WERI-Rb-1 (cell line): ENCODE measurements at regions not wholly inside any gene's neighbourhood (a gene's known extent, or its start where the extent isn't known, plus 50 kb on each side); places are given as distances from the start of the nearest gene placed in this dataset.

ENCODE experiments used
- DNase-seq: peaks from one replicate; pipeline ENCODE4 v3.0.0-alpha.2; 2020
- H3K27ac ChIP-seq: fragments of 250-450 bp; sonication (Bioruptor Pico); 2 replicates; pipeline ENCODE4 v1.5.1; 2020; ENCODE audit warnings: mild to moderate bottlenecking, moderate library complexity
- H3K27me3 ChIP-seq: fragments of 250-450 bp; sonication (Bioruptor Pico); 2 replicates; pipeline ENCODE4 v1.5.1; 2021; ENCODE audit warnings: mild to moderate bottlenecking, low read depth, moderate library complexity; ENCODE audit not compliant: insufficient read depth, severe bottlenecking
- H3K36me3 ChIP-seq: fragments of 250-450 bp; sonication (Bioruptor Pico); 2 replicates; pipeline ENCODE4 v1.5.1; 2020; ENCODE audit warnings: mild to moderate bottlenecking, moderate library complexity
- H3K4me3 ChIP-seq: 2 replicates; pipeline ENCODE4 v1.5.1; 2011; ENCODE audit warnings: low read depth, mild to moderate bottlenecking, control low read depth, low read length
- H3K9me3 ChIP-seq: fragments of 250-450 bp; sonication (Bioruptor Pico); 2 replicates; pipeline ENCODE4 v1.5.1; 2021; ENCODE audit warnings: mild to moderate bottlenecking, moderate library complexity; ENCODE audit not compliant: severe bottlenecking
- TF ChIP-seq, protein P1 (sequence below): IDR thresholded peaks from 2 replicates; pipeline ENCODE4 v1.5.1; 2011; ENCODE audit warnings: low read depth, mild to moderate bottlenecking, control low read depth, inconsistent platforms, low read length

DNA sequence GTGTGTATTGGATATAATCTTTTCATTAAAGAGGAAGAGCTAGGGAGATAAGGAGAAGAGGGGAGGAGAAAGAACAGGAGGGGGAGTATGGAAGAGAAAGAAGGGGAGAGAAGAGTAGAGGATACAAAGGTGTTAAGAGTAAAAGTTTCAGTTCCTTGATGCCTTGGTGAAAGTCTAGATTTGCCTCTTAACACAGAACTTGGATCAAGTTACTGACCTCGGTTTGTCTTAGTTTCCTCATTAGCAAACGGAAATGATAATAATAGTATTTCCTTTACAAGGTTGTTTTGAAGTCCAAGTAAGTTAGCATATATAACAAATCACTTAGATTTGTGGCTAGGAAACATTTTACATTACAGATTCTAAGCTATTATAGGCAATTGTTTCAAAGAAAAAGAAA, 287.1 kb downstream of the PPARGC1A start:
- TF ChIP-seq, protein P1, sequence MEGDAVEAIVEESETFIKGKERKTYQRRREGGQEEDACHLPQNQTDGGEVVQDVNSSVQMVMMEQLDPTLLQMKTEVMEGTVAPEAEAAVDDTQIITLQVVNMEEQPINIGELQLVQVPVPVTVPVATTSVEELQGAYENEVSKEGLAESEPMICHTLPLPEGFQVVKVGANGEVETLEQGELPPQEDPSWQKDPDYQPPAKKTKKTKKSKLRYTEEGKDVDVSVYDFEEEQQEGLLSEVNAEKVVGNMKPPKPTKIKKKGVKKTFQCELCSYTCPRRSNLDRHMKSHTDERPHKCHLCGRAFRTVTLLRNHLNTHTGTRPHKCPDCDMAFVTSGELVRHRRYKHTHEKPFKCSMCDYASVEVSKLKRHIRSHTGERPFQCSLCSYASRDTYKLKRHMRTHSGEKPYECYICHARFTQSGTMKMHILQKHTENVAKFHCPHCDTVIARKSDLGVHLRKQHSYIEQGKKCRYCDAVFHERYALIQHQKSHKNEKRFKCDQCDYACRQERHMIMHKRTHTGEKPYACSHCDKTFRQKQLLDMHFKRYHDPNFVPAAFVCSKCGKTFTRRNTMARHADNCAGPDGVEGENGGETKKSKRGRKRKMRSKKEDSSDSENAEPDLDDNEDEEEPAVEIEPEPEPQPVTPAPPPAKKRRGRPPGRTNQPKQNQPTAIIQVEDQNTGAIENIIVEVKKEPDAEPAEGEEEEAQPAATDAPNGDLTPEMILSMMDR = no peak
- Histone ChIP-seq H3K36me3 (no peaks in the 10 kb centered on the region), H3K27me3 (no peaks in the 10 kb centered on the region), H3K9me3 (peaks cover 3% of the 10 kb centered on the region), H3K4me3 (no peak overlapping the region), H3K27ac (no peak overlapping the region)
- no peak for DNase-seq

DNA sequence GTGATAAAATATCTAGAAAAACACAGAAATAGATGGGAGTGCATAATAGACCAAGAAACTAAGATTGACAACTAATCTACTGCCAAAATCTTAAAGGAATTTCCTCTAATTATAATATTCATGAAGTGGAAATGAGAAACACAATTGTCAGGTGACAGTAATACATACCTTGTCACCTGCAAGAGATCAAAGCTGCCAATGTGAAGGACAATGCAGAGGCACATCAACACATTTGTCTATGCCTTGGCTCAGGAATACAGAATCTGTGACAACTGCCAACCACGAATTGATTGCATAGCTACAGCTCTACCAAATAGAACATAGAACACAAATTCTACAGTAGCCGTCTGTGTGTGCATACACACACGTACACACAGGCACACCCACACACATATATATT, 295.7 kb downstream of the PPARGC1A start:
- H3K27me3 ChIP-seq = no peaks in the 10 kb centered on the region
- DNase-seq = no peak
- H3K27ac ChIP-seq = no peak overlapping the region
- H3K9me3 ChIP-seq = peaks cover 17% of the 10 kb centered on the region
- no peaks in the 10 kb centered on the region for H3K36me3 ChIP-seq
- no peak overlapping the region for H3K4me3 ChIP-seq
- TF ChIP-seq, protein P1 = no peak

DNA sequence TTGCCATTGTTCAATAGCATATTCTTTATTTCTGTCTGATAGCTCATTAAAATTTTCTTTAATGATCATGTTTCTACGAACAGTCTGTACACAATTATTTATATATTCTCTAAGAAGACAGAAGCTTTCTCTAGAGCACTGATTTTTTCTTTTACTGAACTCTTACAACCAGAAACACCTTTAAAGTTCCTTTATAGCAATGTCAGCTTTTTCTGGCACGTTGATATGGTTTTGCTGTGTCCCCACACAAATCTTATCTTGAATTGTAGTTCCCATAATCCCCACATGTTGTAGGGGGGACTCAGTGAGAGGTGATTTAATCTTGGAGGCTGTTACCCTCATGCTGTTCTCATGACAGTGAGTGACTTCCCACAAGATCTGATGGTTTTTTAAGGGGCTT, 299.4 kb downstream of the PPARGC1A start:
- Histone ChIP-seq H3K9me3 (peaks cover 20% of the 10 kb centered on the region), H3K4me3 (no peak overlapping the region)

DNA sequence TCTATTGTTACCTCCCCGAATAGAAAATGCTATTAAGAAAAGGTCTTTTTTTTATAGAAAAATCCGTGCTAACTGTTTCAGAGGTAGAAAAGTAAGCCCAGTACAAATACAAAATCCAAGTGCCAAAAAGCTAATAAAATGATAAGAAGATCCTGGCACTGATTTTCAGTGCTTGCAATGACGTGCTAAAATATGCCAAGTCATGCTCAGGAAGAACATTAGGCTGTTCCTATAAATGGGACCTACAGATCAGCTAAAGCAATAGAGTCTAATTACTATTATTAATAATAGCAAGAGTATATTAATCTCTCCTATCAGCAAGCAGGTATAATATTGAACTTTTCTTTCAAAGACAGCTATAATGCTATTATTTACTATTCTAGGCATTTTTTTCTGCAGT, 305.8 kb downstream of the PPARGC1A start:
- TF ChIP-seq, protein P1 = no peak
- H3K4me3 ChIP-seq = no peak overlapping the region
- no peak for DNase-seq

More for the DNA sequence above, 299.4 kb downstream of the PPARGC1A start:
- H3K27ac ChIP-seq = peak overlapping the region; percentile 83
- H3K27me3 ChIP-seq = no peaks in the 10 kb centered on the region
- DNase-seq = no peak
- TF ChIP-seq, protein P1 = no peak
- no peaks in the 10 kb centered on the region for H3K36me3 ChIP-seq

DNA sequence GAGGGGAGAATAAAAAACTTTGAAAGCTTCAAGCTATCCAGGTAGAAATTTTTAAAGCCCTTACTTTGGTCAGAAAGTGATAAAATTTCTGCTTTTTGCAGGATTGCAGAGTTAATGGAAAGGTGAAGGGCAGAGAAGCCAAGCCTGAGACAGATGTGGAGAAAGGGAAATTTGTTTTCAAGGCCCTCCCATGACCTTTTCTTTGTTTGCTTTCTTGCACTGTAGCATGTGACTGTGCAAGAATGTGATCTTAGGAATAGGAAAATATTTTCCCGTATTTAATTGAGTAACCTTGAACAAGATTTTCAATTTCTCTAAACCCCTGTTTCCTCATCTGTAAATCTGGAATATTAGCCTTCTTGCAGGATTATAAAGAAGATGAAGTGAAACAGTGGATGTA, 307.2 kb downstream of the PPARGC1A start:
- Histone ChIP-seq H3K9me3 (peaks cover 5% of the 10 kb centered on the region), H3K4me3 (no peak overlapping the region), H3K27me3 (no peaks in the 10 kb centered on the region), H3K36me3 (no peaks in the 10 kb centered on the region), H3K27ac (no peak overlapping the region)
- TF ChIP-seq, protein P1 = no peak
- DNase-seq = no peak

More for the DNA sequence above, 305.8 kb downstream of the PPARGC1A start:
- H3K9me3 ChIP-seq = peaks cover 5% of the 10 kb centered on the region
- no peak overlapping the region for H3K27ac ChIP-seq
- H3K27me3 ChIP-seq = no peaks in the 10 kb centered on the region
- no peaks in the 10 kb centered on the region for H3K36me3 ChIP-seq

DNA sequence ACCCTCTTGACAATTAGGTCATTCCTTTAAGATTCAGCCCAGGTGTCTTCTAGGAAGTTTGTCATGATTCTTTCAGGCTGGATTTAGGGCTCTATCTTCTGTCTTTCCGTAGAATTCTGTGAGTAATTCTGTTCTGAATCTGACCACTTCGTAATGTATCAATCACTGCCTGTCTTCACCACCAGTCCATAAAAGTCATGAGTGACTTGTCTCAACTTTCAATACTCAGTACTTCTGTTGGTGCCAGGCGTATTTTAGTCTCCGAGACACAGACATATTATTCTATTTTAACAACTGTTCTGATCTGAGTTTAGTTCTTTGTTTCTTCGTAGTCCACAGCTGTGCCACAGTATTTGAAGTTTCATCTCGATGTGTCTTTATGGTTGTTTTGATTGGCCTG, 310.7 kb downstream of the PPARGC1A start:
- TF ChIP-seq, protein P1 = no peak
- peaks cover 4% of the 10 kb centered on the region for H3K9me3 ChIP-seq
- H3K27me3 ChIP-seq = no peaks in the 10 kb centered on the region
- H3K36me3 ChIP-seq = no peaks in the 10 kb centered on the region
- DNase-seq = no peak
- no peak overlapping the region for H3K4me3 ChIP-seq
- no peak overlapping the region for H3K27ac ChIP-seq
